Muscle layer of duodenum (tissue), 2 donors: ENCODE measurements at regions not wholly inside any gene's neighbourhood (a gene's known extent, or its start where the extent isn't known, plus 50 kb on each side); places are given as distances from the start of the nearest gene placed in this dataset.

Experiments
- H3K27ac ChIP-seq: one replicate; pipeline ENCODE4 v1.7.0; 2013; ENCODE audit warnings: mild to moderate bottlenecking, low read length
- H3K27me3 ChIP-seq: one replicate; pipeline ENCODE4 v1.7.0; 2013; ENCODE audit warnings: low read depth, mild to moderate bottlenecking, control low read depth, low read length
- H3K36me3 ChIP-seq, 2 donors: one replicate each; pipeline ENCODE4 v1.7.0; 2013; ENCODE audit warnings: low read length in 2 of 2, control low read depth in 1 of 2, mild to moderate bottlenecking in 1 of 2; ENCODE audit not compliant: insufficient read depth in 2 of 2, control insufficient read depth in 1 of 2
- H3K4me1 ChIP-seq, 2 donors: one replicate each; pipeline ENCODE4 v1.7.0; 2013; ENCODE audit warnings: low read length in 2 of 2, mild to moderate bottlenecking in 2 of 2, control low read depth in 1 of 2, moderate library complexity in 1 of 2; ENCODE audit not compliant: insufficient read depth in 2 of 2, control insufficient read depth in 1 of 2
- H3K4me3 ChIP-seq, 2 donors: one replicate each; pipeline ENCODE4 v1.7.0; 2013; ENCODE audit warnings: low read length in 2 of 2, low read depth in 1 of 2, mild to moderate bottlenecking in 1 of 2
- H3K9me3 ChIP-seq, 2 donors: one replicate each; pipeline ENCODE4 v1.7.0; 2013; ENCODE audit warnings: low read length in 2 of 2, control low read depth in 1 of 2, mild to moderate bottlenecking in 1 of 2; ENCODE audit not compliant: control insufficient read depth in 1 of 2
- donor health status: healthy.

- no peaks in the 10 kb centered on the region for H3K4me1 ChIP-seq
- H3K27me3 ChIP-seq = no peaks in the 10 kb centered on the region
- no peak overlapping the region for H3K4me3 ChIP-seq
- H3K27ac ChIP-seq = no peak overlapping the region
- H3K36me3 ChIP-seq = no peaks in the 10 kb centered on the region
- peaks cover 0 to 7% of the 10 kb centered on the region in 2 donors for H3K9me3 ChIP-seq
These were observed 1424.5 kb upstream of the NUDT12 start for GRCh38 chr5:104987074-104987473.

GRCh38 chr5:104977529-104977928 is 1414.9 kb upstream of the NUDT12 start:
- Histone ChIP-seq H3K4me3 (no peak overlapping the region), H3K4me1 (no peaks in the 10 kb centered on the region), H3K27me3 (no peaks in the 10 kb centered on the region)

GRCh38 chr5:104967806-104968410 is 1405.3 kb upstream of the NUDT12 start:
- H3K36me3 ChIP-seq = no peaks in the 10 kb centered on the region
- H3K9me3 ChIP-seq = no peaks in the 10 kb centered on the region
- no peak overlapping the region for H3K27ac ChIP-seq
- no peak overlapping the region for H3K4me3 ChIP-seq
- no peaks in the 10 kb centered on the region for H3K4me1 ChIP-seq
- H3K27me3 ChIP-seq = no peaks in the 10 kb centered on the region

More at GRCh38 chr5:104977529-104977928, 1414.9 kb upstream of the NUDT12 start:
- Histone ChIP-seq H3K36me3 (no peaks in the 10 kb centered on the region), H3K27ac (no peak overlapping the region), H3K9me3 (peaks cover 0 to 2% of the 10 kb centered on the region in 2 donors)

GRCh38 chr5:104965006-104965405 is 1402.4 kb upstream of the NUDT12 start:
- H3K4me3 ChIP-seq = no peak overlapping the region
- H3K4me1 ChIP-seq = no peaks in the 10 kb centered on the region
- no peaks in the 10 kb centered on the region for H3K9me3 ChIP-seq

GRCh38 chr5:104955479-104955878 is 1392.9 kb upstream of the NUDT12 start:
- no peak overlapping the region for H3K27ac ChIP-seq
- no peaks in the 10 kb centered on the region for H3K27me3 ChIP-seq
- no peaks in the 10 kb centered on the region for H3K36me3 ChIP-seq
- no peaks in the 10 kb centered on the region for H3K9me3 ChIP-seq
- no peak overlapping the region for H3K4me3 ChIP-seq
- no peaks in the 10 kb centered on the region for H3K4me1 ChIP-seq

More at GRCh38 chr5:104965006-104965405, 1402.4 kb upstream of the NUDT12 start:
- no peaks in the 10 kb centered on the region for H3K27me3 ChIP-seq
- H3K27ac ChIP-seq = no peak overlapping the region
- no peaks in the 10 kb centered on the region for H3K36me3 ChIP-seq

- no peaks in the 10 kb centered on the region for H3K36me3 ChIP-seq
- H3K4me1 ChIP-seq = no peaks in the 10 kb centered on the region
- H3K9me3 ChIP-seq = no peaks in the 10 kb centered on the region
These were observed 1390.3 kb upstream of the NUDT12 start for GRCh38 chr5:104952876-104953275.

GRCh38 chr5:104951829-104952228 is 1389.2 kb upstream of the NUDT12 start:
- H3K4me3 ChIP-seq = no peak overlapping the region
- H3K9me3 ChIP-seq = no peaks in the 10 kb centered on the region
- no peaks in the 10 kb centered on the region for H3K27me3 ChIP-seq
- no peaks in the 10 kb centered on the region for H3K36me3 ChIP-seq
- no peaks in the 10 kb centered on the region for H3K4me1 ChIP-seq
- H3K27ac ChIP-seq = no peak overlapping the region

More at GRCh38 chr5:104952876-104953275, 1390.3 kb upstream of the NUDT12 start:
- H3K27ac ChIP-seq = no peak overlapping the region
- no peak overlapping the region for H3K4me3 ChIP-seq
- H3K27me3 ChIP-seq = no peaks in the 10 kb centered on the region

- H3K4me3 ChIP-seq = no peak overlapping the region
- no peaks in the 10 kb centered on the region for H3K9me3 ChIP-seq
- no peaks in the 10 kb centered on the region for H3K36me3 ChIP-seq
- no peaks in the 10 kb centered on the region for H3K4me1 ChIP-seq
- H3K27ac ChIP-seq = no peak overlapping the region
- no peaks in the 10 kb centered on the region for H3K27me3 ChIP-seq
These were observed 1384.5 kb upstream of the NUDT12 start for GRCh38 chr5:104947076-104947475.

- H3K9me3 ChIP-seq = no peaks in the 10 kb centered on the region
- H3K4me3 ChIP-seq = no peak overlapping the region
- H3K4me1 ChIP-seq = no peaks in the 10 kb centered on the region
- H3K27me3 ChIP-seq = no peaks in the 10 kb centered on the region
- H3K36me3 ChIP-seq = no peaks in the 10 kb centered on the region
- H3K27ac ChIP-seq = no peak overlapping the region
These were observed 1380.1 kb upstream of the NUDT12 start for GRCh38 chr5:104942735-104943134.

- Histone ChIP-seq H3K27ac (no peak overlapping the region), H3K36me3 (no peaks in the 10 kb centered on the region), H3K9me3 (no peaks in the 10 kb centered on the region), H3K4me1 (no peaks in the 10 kb centered on the region), H3K4me3 (no peak overlapping the region), H3K27me3 (no peaks in the 10 kb centered on the region)
These were observed 1378.5 kb upstream of the NUDT12 start for GRCh38 chr5:104941030-104941645.

- Histone ChIP-seq H3K4me1 (no peaks in the 10 kb centered on the region), H3K9me3 (no peaks in the 10 kb centered on the region), H3K4me3 (no peak overlapping the region), H3K27me3 (no peaks in the 10 kb centered on the region), H3K27ac (no peak overlapping the region), H3K36me3 (no peaks in the 10 kb centered on the region)
These were observed 1375.0 kb upstream of the NUDT12 start for GRCh38 chr5:104937598-104937997.

- no peaks in the 10 kb centered on the region for H3K36me3 ChIP-seq
- no peak overlapping the region for H3K27ac ChIP-seq
- H3K9me3 ChIP-seq = no peaks in the 10 kb centered on the region
- H3K4me1 ChIP-seq = no peaks in the 10 kb centered on the region
- H3K27me3 ChIP-seq = no peaks in the 10 kb centered on the region
- no peak overlapping the region for H3K4me3 ChIP-seq
These were observed 1369.8 kb upstream of the NUDT12 start for GRCh38 chr5:104932431-104932830.
